MCF 10A (cell line): ENCODE measurements at regions not wholly inside any gene's neighbourhood (a gene's known extent, or its start where the extent isn't known, plus 50 kb on each side); places are given as distances from the start of the nearest gene placed in this dataset.

Experiments
- BruUV-seq: library from RNA; stranded (reverse); fragments of 400-500 nt; replicated peaks from 2 replicates; lab custom pipeline; 2021; lab: Mats Ljungman, UMichigan
- CTCF ChIA-PET: fragments of 300-600 bp; sonication (Branson Sonifier 250); formaldehyde crosslinking; extraction: SDS; loops from one replicate; lab custom pipeline; 2021; ENCODE audit warnings: antibody characterized with exemption, inconsistent platforms; lab: Yijun Ruan, JAX
- POLR2A ChIA-PET: fragments of 300-600, 350-650 bp; sonication (Branson Sonifier 250); formaldehyde crosslinking; extraction: SDS; loops from one replicate; lab custom pipeline; 2020; ENCODE audit warnings: antibody characterized with exemption, inconsistent platforms; lab: Yijun Ruan, JAX
- DNase-seq: peaks from one replicate; pipeline ENCODE4 v3.0.0-alpha.2; 2018; ENCODE audit not compliant: unreplicated experiment
- H3K27ac Mint-ChIP-seq: one replicate; pipeline ENCODE4 v1.8.0; 2022; ENCODE audit warnings: mild to moderate bottlenecking, low read depth, mixed read lengths; ENCODE audit not compliant: unreplicated experiment
- H3K27me3 Mint-ChIP-seq: one replicate; pipeline ENCODE4 v1.8.0; 2022; ENCODE audit warnings: mixed read lengths; ENCODE audit not compliant: insufficient read depth, unreplicated experiment
- H3K36me3 Mint-ChIP-seq: one replicate; pipeline ENCODE4 v1.8.0; 2022; ENCODE audit warnings: mild to moderate bottlenecking, moderate library complexity, mixed read lengths; ENCODE audit not compliant: insufficient read depth, unreplicated experiment
- H3K4me1 Mint-ChIP-seq: one replicate; pipeline ENCODE4 v1.8.0; 2022; ENCODE audit warnings: mixed read lengths; ENCODE audit not compliant: insufficient read depth, unreplicated experiment
- H3K4me3 Mint-ChIP-seq: one replicate; pipeline ENCODE4 v1.8.0; 2022; ENCODE audit warnings: mild to moderate bottlenecking, moderate library complexity, mixed read lengths; ENCODE audit not compliant: unreplicated experiment
- H3K9me3 Mint-ChIP-seq: one replicate; pipeline ENCODE4 v1.8.0; 2022; ENCODE audit warnings: mixed read lengths; ENCODE audit not compliant: unreplicated experiment
- intact Hi-C: fragments of 100-400 bp; cut with micrococcal nuclease; formaldehyde crosslinking; loops from 2 replicates; pipeline ENCODE4 v1.14.1; 2022
- TF ChIP-seq, protein P1 (sequence below): fragments of 200-600 bp; IDR thresholded peaks from one replicate; pipeline ENCODE4 v1.8.0; 2022; ENCODE audit warnings: antibody characterized with exemption, mild to moderate bottlenecking; ENCODE audit not compliant: unreplicated experiment

DNA sequence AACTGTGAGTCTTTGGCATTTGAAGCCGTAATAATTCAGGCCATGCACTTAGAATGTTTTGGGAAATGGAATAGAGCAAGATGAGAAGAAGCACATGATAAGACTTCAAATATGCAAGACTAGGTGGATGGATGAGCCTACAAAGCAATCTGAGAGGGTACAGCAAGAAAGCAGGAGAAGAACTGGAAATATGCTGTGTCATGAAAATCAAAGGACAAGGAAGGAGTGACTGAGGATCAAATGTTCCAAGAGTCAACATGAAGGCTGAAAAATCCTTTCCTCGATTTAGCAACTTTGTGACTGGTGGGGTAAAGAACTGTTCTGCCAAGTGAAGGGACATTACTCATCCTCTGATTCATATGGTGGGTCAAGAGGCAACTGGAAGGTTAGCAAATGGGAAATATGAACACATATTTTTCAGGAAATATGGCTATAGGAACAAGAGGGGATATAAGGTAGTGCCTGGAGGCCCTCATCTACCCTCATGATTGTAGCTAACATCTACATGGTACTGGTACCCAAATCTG is 803.7 kb upstream of the ARRDC4 start:
- TF ChIP-seq, protein P1, sequence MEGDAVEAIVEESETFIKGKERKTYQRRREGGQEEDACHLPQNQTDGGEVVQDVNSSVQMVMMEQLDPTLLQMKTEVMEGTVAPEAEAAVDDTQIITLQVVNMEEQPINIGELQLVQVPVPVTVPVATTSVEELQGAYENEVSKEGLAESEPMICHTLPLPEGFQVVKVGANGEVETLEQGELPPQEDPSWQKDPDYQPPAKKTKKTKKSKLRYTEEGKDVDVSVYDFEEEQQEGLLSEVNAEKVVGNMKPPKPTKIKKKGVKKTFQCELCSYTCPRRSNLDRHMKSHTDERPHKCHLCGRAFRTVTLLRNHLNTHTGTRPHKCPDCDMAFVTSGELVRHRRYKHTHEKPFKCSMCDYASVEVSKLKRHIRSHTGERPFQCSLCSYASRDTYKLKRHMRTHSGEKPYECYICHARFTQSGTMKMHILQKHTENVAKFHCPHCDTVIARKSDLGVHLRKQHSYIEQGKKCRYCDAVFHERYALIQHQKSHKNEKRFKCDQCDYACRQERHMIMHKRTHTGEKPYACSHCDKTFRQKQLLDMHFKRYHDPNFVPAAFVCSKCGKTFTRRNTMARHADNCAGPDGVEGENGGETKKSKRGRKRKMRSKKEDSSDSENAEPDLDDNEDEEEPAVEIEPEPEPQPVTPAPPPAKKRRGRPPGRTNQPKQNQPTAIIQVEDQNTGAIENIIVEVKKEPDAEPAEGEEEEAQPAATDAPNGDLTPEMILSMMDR: no peak
- intact Hi-C loops: no loop called here
- Mint-ChIP-seq H3K4me1 (no peaks in the 10 kb centered on the region), H3K27ac (no peak overlapping the region), H3K27me3 (peaks cover 3% of the 10 kb centered on the region), H3K4me3 (no peak overlapping the region), H3K9me3 (no peaks in the 10 kb centered on the region), H3K36me3 (no peaks in the 10 kb centered on the region)
- ChIA-PET POLR2A (no interaction called here), CTCF (interaction anchor here (0.6 kb wide), 1 partner anchor 1262 kb away, joined by 3 read pairs; no protein-coding TSS in a partner anchor)
- DNase-seq: peak; percentile 20
- no TSS peak for BruUV-seq

DNA sequence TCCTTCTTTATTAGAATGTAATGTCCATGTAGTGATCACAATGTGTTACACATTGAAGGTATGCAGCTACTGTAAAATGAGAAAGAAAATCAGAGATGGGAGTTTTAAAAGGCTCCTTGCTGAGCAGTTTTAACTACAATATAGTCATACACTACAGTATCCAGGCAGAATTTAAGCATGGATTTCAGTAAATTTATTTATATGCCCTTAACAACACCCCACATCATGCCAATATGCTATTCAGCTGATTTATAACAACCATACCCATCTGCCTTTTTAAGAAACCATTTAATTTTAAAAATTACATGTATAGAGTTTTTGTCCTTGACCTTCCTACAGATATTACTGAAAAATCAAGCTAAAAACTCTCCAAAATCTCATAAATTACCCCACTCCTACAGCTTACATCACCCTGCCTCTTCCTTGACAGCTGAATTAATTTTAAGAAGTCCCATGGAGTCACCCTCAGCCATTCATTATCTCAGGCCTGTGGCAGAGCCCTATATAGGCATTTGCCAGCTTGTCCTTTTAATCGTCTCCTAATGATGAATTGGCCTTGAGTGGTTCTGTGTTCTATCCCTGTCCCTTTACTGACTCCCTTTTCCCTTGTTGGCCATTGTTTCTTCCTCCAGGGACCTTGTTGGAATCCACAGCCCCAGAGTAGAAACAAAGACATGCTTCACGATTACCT is 797.6 kb upstream of the ARRDC4 start:
- Mint-ChIP-seq H3K36me3 (no peaks in the 10 kb centered on the region), H3K9me3 (no peaks in the 10 kb centered on the region), H3K4me1 (no peaks in the 10 kb centered on the region), H3K4me3 (no peak overlapping the region), H3K27me3 (peaks cover 32% of the 10 kb centered on the region), H3K27ac (no peak overlapping the region)
- TF ChIP-seq, protein P1: no peak
- ChIA-PET POLR2A (interaction anchor here (1.2 kb wide), 1 partner anchor 7 kb away, joined by 3 read pairs; no protein-coding TSS in a partner anchor), CTCF (no interaction called here)
- intact Hi-C loops: no loop called here
- DNase-seq: no peak
- no TSS peak for BruUV-seq

DNA sequence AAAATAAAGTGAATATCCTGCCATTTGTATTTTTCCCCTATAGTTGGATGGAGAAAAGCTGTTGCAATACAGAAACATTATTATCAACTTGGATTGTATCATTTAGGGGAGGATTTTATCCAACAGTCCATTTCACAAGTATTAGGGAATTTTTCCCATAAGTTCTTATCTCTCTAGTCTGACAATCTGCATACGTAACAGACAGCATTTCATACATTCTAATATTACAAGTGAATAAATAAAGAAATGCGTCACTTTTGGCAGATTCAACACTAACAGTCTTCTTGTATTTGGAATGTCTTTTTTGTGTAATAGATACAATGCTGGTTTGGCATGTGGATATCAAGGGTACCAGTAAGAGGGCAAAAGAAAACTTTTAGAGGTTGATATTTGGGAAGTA is 795.3 kb upstream of the ARRDC4 start:
- H3K27ac Mint-ChIP-seq: no peak overlapping the region
- no peaks in the 10 kb centered on the region for H3K4me1 Mint-ChIP-seq
- no TSS peak for BruUV-seq
- H3K36me3 Mint-ChIP-seq: no peaks in the 10 kb centered on the region
- TF ChIP-seq, protein P1: no peak
- intact Hi-C loops: no loop called here
- H3K9me3 Mint-ChIP-seq: no peaks in the 10 kb centered on the region
- POLR2A ChIA-PET: no interaction called here
- CTCF ChIA-PET: no interaction called here
- peaks cover 32% of the 10 kb centered on the region for H3K27me3 Mint-ChIP-seq
- no peak for DNase-seq
- H3K4me3 Mint-ChIP-seq: no peak overlapping the region

DNA sequence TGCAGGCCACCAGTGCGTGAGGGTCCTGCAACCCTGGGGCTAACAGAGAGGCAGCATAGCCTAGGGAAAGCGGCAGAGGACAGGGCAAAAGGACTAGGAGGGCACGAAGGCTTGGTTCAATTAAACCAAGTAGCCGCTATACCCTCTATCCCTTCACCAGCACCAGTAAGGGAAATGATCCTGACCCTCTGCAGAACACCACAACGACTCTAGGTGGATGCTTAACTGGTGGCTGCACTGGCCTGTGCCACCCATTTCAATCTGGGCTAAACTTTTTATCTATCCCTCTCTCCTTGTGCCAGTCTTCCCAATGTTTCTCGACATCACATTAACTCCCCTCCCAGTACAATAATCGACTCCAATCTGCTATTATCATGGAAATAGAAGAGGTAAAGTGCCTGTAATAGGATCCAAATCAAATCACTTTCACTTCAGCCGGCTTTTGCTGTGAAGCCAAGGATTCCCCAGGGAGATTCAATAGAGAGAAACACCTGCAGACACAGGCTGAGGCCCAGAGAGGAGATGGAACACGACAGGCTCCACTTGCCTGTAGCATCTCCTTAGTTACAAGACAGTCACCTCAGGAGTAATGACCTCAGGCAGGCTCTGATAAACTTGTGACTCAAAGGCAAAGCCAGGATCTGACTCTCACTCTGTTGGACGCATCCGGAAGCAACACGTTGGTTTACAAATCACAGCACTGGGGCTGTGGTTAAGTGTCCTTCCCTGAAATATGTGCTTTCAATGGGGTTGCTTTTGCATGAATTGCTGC is 791.6 kb upstream of the ARRDC4 start:
- Mint-ChIP-seq H3K27me3 (peaks cover 21% of the 10 kb centered on the region), H3K36me3 (no peaks in the 10 kb centered on the region), H3K27ac (no peak overlapping the region), H3K4me3 (no peak overlapping the region), H3K4me1 (no peaks in the 10 kb centered on the region), H3K9me3 (no peaks in the 10 kb centered on the region)
- CTCF ChIA-PET: no interaction called here
- TF ChIP-seq, protein P1: no peak
- intact Hi-C loops: no loop called here
- POLR2A ChIA-PET: no interaction called here
- DNase-seq: peak; percentile 2
- no TSS peak for BruUV-seq
